HCT116 (cell line): ENCODE measurements at regions not wholly inside any gene's neighbourhood (a gene's known extent, or its start where the extent isn't known, plus 50 kb on each side); places are given as distances from the start of the nearest gene placed in this dataset.

Source experiments
- CEBPB ChIP-seq: IDR thresholded peaks from 2 replicates; pipeline ENCODE4 v1.6.1; 2012; ENCODE audit warnings: low read depth
- CTCF ChIP-seq, 3 experiments: fragments of 200-600 bp in 1 of 3; sonication (generic) in 1 of 3; IDR thresholded peaks in 2 of 3; conservative IDR thresholded peaks in 1 of 3; 2 replicates each; pipeline ENCODE4 v1.5.1; 2012 to 2017; ENCODE audit warnings: low read depth in 2 of 3, low read length in 2 of 3, antibody characterized with exemption in 1 of 3, borderline replicate concordance in 1 of 3, control low read depth in 1 of 3, mild to moderate bottlenecking in 1 of 3, mixed read lengths in 1 of 3, mixed run types in 1 of 3, moderate library complexity in 1 of 3; ENCODE audit not compliant: insufficient read depth in 1 of 3
- EZH2 ChIP-seq: fragments of 200-600 bp; sonication (generic); IDR thresholded peaks from 2 replicates; pipeline ENCODE4 v1.6.1; 2017; ENCODE audit warnings: antibody characterized with exemption, mixed run types
- POLR2A ChIP-seq: IDR thresholded peaks from 2 replicates; pipeline ENCODE4 v1.7.0; 2011; ENCODE audit warnings: borderline replicate concordance; ENCODE audit not compliant: insufficient read depth, insufficient read length; ENCODE audit errors: extremely low read depth
- REST ChIP-seq: IDR thresholded peaks from 2 replicates; pipeline ENCODE4 v1.6.1; 2012; ENCODE audit warnings: low read depth
- ZNF274 ChIP-seq: fragments of 200-500 bp; sonication (Bioruptor generic); IDR thresholded peaks from 2 replicates; pipeline ENCODE4 v1.6.1; 2014; ENCODE audit warnings: mild to moderate bottlenecking, low read depth, low read length, inconsistent platforms

GRCh38 chr5:28027851-28028250, 989.5 kb upstream of the CDH9 start:
- no peak for TF ChIP-seq CTCF (IDR thresholded peaks at IDR 0.05 in 2 of 3, conservative IDR thresholded peaks at IDR 0.05 in 1 of 3; ENCODE audit: borderline replicate concordance in 1 of 3, insufficient read depth in 1 of 3, low read depth in 2 of 3, low read length in 2 of 3)
- no peak for TF ChIP-seq EZH2
- TF ChIP-seq CEBPB, result no peak
- no peak for TF ChIP-seq ZNF274
- no peak for TF ChIP-seq POLR2A
- TF ChIP-seq REST, result no peak
